22Rv1 (cell line): ENCODE measurements at regions not wholly inside any gene's neighbourhood (a gene's known extent, or its start where the extent isn't known, plus 50 kb on each side); places are given as distances from the start of the nearest gene placed in this dataset.

Experiments used
- CTCF ChIP-seq: fragments of 450-650 bp; IDR thresholded peaks from 2 replicates; pipeline ENCODE4 v1.5.1; 2017; ENCODE audit warnings: mild to moderate bottlenecking
- ZFX ChIP-seq: fragments of 450-650 bp; IDR thresholded peaks from 2 replicates; pipeline ENCODE4 v1.6.1; 2017; ENCODE audit warnings: antibody characterized with exemption, borderline replicate concordance

GRCh38 chr10:128622706-128623105 is 496.5 kb upstream of the MKI67 start:
- TF ChIP-seq CTCF (no peak), ZFX (no peak)
